ENCODE measurements at regions not wholly inside any gene's neighbourhood (a gene's known extent, or its start where the extent isn't known, plus 50 kb on each side); places are given as distances from the start of the nearest gene placed in this dataset.

GRCh38 chr11:122002926-122003325 lies 113.1 kb downstream of the BLID start:
- TF ChIP-seq, protein P1, sequence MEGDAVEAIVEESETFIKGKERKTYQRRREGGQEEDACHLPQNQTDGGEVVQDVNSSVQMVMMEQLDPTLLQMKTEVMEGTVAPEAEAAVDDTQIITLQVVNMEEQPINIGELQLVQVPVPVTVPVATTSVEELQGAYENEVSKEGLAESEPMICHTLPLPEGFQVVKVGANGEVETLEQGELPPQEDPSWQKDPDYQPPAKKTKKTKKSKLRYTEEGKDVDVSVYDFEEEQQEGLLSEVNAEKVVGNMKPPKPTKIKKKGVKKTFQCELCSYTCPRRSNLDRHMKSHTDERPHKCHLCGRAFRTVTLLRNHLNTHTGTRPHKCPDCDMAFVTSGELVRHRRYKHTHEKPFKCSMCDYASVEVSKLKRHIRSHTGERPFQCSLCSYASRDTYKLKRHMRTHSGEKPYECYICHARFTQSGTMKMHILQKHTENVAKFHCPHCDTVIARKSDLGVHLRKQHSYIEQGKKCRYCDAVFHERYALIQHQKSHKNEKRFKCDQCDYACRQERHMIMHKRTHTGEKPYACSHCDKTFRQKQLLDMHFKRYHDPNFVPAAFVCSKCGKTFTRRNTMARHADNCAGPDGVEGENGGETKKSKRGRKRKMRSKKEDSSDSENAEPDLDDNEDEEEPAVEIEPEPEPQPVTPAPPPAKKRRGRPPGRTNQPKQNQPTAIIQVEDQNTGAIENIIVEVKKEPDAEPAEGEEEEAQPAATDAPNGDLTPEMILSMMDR (IDR thresholded peaks at IDR 0.05), result no peak
- TF ChIP-seq EZH2 (IDR thresholded peaks at IDR 0.05), result no peak
